ENCODE measurements at regions not wholly inside any gene's neighbourhood (a gene's known extent, or its start where the extent isn't known, plus 50 kb on each side); places are given as distances from the start of the nearest gene placed in this dataset.

DNA sequence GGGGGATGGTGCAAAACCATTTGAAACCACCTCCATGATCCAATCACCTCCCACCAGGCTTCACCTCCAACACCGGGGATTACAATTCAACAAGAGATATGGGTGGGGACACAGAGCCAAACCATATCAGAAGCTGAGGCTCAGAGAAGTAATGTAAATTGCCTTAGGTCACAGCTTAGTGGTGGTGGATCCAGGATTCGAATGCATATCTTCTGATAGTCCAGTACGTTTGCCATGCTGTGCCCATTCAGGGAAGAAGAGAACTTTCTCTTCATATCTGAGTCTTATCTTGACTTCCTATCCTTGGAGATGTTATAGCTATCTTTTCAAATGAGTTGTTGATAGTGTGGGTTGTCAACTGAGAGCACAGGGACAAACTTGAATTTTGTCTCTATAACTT, 325.5 kb downstream of the ZIC3 start:
- TF ChIP-seq, protein P1, sequence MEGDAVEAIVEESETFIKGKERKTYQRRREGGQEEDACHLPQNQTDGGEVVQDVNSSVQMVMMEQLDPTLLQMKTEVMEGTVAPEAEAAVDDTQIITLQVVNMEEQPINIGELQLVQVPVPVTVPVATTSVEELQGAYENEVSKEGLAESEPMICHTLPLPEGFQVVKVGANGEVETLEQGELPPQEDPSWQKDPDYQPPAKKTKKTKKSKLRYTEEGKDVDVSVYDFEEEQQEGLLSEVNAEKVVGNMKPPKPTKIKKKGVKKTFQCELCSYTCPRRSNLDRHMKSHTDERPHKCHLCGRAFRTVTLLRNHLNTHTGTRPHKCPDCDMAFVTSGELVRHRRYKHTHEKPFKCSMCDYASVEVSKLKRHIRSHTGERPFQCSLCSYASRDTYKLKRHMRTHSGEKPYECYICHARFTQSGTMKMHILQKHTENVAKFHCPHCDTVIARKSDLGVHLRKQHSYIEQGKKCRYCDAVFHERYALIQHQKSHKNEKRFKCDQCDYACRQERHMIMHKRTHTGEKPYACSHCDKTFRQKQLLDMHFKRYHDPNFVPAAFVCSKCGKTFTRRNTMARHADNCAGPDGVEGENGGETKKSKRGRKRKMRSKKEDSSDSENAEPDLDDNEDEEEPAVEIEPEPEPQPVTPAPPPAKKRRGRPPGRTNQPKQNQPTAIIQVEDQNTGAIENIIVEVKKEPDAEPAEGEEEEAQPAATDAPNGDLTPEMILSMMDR (IDR thresholded peaks at IDR 0.05): no peak
- TF ChIP-seq POLR2A (IDR thresholded peaks at IDR 0.05): no peak
